ENCODE measurements at regions not wholly inside any gene's neighbourhood (a gene's known extent, or its start where the extent isn't known, plus 50 kb on each side); places are given as distances from the start of the nearest gene placed in this dataset.

DNA sequence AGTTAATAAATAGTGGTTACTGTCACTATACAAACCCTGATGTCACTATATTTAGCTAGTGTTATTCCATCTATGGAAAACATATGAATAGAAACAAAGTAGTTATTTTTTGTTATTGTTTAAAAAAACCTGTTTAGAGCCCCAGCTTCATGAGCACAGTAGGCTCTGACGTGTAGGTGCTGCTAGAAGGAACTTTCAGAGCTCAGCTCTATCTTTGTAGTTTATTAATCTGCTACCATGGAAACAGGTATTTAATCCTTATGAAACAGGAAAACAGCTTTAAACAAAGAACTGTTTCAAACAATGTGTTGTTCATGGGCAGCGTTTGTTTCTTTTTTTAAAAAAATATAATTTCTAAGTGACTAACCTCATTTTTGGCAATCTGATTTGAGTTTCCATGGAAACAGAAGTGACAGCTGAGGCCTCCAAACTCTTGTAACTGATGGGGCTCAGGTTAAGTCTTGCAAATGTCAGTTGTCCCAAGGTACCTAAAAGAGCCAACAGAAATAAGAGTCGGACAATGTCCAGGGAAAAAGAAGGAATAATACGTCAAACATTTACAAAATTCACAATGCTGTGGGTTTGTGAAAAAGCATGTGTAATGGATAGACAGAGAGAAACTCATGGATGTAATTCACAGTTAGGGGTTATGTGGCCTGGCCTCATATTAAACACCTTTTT, 162.0 kb upstream of the C21orf91 start:
- no peak for DNase-seq (ENCODE audit: low read depth, low spot score)

DNA sequence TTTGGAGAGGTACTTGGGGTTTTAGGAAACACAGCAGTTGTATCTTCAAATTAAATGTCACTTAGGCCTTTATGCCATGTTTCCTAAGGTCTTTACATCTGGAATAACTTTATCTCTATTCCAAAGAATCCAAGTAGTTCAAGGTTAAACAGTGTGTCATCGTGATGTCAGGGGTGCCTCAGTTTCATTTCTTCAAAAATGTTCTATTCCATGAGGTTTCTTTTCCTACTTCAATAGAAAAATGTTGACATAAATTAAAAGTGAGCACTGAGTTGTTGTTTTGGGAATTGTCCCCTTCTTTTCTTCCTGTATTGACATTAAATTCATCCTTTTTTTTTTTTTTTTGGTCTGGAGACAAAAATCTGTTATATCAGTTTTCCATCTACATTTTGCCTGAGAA, 160.6 kb upstream of the C21orf91 start:
- DNase-seq (ENCODE audit: low read depth, low spot score), result no peak

DNA sequence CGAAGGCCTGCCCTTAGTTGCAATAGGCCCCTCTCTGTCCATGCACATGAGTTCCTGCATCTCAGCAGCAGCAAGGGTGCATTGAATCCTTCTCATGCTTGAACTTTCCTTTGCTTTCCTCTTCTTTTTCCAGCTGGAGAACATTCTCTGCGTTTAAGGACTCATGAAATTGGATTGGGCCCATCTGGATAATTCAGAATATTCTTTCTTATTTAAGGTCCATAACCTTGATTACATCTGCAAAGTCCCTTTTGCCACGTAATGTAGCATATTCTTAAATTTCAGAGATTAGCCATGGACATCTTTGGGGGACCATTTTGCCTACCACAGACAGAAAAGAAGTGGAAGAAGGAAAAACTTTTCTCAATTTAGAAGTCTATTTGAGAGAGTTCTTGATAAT, 159.7 kb upstream of the C21orf91 start:
- DNase-seq (ENCODE audit: low read depth, low spot score), result no peak

DNA sequence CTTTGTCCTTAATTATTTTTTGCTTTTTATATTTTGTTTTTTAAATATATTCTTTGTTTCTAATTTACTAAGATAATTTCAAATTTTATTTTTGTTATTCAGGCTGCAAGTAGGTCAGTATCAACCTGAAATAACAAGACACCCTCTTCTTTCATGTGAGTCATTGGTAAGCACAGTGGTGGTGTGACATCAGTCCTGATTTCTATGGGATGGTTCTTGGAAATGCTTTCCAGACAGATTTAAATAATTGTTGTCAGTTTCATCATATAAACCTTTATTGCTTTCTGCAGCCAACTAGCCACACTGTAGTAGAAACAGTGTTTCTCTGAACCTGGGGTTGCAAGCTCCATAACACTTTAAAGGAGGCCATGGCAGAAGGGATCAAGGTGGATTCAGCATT, 157.5 kb upstream of the C21orf91 start:
- no peak for DNase-seq (ENCODE audit: low read depth, low spot score)

DNA sequence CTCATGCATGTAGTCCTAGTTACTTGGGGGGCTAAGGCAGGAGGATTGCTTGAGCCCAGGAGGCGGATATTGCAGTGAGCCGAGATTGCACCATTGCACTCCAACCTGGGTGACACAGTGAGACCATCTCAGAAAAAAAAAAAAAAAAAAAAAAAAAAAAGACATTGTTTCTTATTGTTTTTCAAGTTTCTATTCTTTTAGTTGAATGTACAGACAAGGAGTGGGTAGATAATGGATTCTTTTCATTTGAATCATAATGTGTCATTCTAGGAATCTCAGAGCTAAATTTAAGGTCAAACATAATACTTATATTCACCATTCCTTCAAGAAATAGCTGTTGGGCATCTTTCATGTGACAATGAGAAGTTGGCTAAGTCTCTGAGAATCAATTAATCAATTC, 157.0 kb upstream of the C21orf91 start:
- no peak for DNase-seq (ENCODE audit: low read depth, low spot score)

DNA sequence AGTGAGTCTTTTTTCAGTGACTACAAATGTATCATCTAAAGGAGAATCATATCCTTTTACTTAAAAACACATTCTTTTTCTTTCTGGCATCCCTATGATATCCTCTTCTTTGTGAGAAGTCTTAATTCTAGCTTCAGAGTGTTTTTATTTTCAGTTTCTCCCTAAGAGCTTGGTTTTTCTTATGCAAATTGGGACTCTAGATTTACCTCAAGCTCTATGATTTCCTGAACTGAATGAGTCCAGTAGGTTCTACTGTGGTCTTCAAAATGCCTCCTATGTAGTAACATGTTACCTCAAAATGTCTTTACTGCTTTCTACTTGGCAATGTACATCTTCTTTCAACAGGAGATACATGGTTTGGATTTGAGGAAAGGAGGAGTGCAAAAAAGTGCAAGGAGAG, 148.2 kb upstream of the C21orf91 start:
- no peak for DNase-seq (ENCODE audit: low read depth, low spot score)

DNA sequence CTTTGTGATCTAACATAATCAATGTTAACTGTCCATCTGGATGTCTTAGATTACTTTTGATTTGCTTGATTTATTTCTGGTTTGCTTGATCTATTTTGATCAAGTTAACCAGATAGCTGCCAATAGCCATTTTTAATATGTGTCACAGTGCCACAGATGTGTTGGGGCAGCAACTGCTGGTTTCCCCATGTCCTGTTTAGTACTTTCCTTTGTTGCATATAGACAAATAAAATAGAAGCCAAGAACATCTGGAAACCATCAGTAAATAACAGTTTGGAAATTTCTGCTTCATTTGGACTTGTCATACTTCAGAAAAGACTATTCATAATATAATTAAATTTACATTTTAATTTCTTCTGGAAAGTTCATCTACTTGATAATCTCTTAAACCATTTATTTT, 145.6 kb upstream of the C21orf91 start:
- DNase-seq (ENCODE audit: low read depth, low spot score), result no peak

DNA sequence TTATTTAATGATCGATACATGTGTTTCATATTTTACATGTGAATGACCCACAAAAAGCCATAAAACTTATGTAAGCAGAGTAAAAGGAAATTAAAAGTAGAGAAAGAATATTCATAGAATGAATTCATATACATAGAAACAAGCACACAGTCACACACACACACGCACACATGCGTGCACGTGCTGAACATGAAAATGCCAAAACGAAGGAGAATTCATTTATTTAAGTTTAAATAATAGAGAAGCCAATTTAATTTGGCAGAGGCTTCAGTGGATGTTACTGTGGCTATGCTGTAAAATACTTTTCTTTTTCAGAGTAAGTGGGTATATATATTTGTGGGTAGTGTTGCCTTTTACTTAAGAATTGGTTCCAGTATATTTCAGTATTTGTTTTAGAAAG, 145.0 kb upstream of the C21orf91 start:
- DNase-seq (ENCODE audit: low read depth, low spot score), result no peak

DNA sequence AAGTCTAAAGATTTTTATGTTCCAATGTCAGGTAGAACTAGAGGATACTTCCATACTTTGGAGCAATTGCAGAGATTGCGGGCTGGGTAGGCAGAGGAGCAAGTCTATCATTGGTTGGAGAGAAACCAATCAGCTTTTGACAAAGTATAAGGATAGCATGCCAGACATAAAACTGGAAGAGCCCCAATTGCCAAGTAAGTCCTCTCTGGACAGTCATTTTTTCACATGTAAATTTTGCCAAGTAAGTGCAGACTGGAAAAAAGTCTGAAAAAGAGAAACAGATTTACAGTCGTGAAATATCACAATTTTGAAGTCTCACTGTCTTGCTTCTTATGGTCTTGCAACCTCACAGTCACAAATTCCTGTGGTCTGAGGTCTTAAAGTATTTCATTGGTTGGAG, 131.4 kb upstream of the C21orf91 start:
- DNase-seq (ENCODE audit: low read depth, low spot score), result no peak

DNA sequence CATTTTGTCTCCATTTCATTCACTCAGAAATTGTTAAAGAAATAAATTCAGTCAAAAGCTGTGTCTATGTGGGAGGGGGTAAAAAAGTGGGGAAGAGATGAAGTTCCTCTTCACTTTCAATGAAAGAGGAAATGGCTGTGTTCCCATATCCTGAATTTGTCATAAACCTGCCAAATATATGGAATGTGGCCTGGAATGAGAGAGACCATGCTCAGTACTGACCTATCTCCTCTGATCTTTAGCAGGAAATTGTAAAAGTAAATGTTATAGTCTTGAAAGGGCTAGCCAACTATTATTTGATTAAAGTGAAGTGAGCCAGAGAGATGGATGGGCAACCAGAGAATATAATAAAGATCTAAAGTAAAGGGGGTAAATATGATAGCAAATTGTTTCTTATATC, 130.3 kb upstream of the C21orf91 start:
- no peak for DNase-seq (ENCODE audit: low read depth, low spot score)

DNA sequence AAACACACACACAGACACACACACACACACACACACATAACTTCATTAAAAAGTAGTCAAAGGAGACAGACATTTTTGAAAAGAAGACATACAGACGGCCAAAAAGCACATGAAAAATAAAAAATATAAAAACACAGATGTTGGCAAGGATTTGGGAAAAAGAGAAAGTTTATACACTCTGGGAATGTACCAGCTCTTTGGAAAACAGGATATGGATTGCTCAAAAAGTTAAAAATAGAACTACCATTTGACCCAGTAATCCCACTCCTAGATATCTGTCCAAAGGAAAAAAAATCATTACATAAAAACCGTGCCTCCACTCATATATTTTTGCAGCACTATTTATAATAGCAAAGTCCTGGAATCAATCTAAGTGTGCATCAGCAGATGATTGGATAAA, 128.4 kb upstream of the C21orf91 start:
- DNase-seq (ENCODE audit: low read depth, low spot score), result no peak

DNA sequence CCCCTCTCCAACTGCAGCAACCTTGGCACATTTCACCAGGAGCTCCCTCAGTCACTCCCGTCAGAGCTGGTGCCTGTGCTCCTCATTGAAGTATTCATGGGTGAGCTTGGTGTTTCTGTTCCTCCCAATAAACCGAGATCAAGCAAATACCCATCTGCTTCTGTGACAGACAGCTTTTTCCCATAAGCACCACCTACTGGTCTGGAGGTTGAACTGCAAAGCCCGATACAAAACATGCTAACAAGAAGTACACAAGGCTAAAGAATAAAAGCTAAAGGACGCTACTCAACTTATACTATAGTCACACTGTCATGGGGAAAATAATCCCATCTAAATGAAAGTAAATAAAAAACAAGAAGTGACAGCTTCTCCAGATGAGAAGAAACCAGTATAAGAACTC, 111.9 kb upstream of the C21orf91 start:
- DNase-seq (ENCODE audit: low read depth, low spot score), result no peak

DNA sequence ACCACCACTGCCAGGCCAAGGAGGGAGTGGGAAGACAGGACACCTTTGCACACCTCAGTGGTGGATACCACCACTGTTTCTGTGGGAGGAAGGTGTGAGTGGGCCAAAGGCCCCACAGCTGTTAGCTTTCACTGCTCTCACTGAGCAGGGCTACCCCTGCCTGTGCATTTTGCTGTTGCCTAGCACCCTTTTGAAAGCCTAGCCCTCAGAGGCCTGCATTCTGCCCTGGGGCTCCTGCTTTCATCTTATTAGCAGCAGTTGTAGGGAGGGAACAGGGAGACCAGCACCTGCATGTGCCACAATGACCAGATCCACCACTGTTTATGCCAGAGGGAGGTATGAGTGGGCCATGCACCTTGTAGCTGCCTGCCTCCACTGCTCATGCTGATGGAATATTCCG, 110.9 kb upstream of the C21orf91 start:
- no peak for DNase-seq (ENCODE audit: low read depth, low spot score)

DNA sequence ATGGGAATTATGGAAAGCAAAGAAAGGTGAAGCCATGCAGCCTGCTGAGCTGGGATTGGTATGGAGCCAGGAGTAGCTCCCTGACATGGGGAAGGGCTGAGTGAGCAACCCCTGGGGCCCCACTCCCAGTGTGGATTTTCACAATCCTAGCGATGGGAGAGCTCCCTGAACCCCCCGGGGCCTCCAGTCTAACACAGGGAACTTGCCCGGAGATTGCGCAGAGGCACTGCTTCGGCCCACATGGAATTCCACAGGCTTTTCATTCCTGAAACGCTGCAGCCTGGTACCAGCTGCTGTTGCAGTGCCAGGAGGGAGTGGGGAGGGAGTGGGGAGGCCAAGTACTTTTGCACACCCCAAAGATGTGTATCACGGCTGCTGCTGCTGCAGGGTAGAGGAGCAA, 110.4 kb upstream of the C21orf91 start:
- no peak for DNase-seq (ENCODE audit: low read depth, low spot score)

DNA sequence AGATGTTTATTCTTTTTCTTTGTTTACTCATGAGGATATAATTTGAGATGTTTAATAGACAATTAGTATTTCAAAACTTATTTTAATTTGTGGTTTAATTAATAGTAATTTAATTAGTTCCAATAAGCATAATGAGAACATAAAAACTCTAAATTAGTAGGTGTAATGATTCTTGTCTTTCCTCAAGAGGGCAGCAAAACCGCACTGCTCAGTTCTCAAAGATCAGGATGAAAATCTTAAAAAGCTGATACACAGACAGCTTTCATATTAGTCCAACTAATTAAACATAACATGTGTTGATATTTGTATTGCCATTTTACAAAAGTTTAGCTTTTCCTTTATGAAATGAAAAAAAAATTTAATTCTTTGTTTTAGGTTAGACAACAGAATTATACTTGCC, 106.7 kb upstream of the C21orf91 start:
- DNase-seq (ENCODE audit: low read depth, low spot score), result peak; percentile 39

DNA sequence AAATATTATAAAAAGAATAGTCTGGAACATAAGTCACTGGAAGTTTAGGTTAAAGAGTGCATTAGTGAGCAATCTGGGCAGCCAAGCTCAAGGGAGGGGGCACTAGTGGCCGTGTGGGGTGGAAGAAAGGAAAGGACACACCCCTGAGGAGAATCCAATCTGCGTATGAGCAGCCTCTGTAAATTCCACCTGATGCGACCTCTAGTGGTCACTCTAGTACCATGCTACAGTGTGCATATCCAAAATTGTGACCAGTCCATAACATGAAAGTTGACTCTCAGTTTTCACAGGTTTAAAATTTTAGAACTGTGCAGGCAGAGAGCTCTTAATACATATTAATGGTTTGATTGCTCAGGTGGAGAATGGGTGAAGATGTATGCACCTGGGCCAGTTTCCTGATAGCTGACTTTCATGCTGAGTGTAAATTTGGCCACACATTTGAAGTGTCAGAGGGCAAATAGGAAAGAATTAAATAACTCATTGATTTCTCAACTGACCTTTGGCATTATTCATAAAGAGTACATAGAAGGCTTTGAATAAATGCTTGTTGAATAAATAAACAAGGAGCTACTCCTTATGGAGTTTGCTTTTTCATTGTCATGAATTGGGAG, 105.9 kb upstream of the C21orf91 start:
- DNase-seq (ENCODE audit: low read depth, low spot score), result peak; percentile 70

DNA sequence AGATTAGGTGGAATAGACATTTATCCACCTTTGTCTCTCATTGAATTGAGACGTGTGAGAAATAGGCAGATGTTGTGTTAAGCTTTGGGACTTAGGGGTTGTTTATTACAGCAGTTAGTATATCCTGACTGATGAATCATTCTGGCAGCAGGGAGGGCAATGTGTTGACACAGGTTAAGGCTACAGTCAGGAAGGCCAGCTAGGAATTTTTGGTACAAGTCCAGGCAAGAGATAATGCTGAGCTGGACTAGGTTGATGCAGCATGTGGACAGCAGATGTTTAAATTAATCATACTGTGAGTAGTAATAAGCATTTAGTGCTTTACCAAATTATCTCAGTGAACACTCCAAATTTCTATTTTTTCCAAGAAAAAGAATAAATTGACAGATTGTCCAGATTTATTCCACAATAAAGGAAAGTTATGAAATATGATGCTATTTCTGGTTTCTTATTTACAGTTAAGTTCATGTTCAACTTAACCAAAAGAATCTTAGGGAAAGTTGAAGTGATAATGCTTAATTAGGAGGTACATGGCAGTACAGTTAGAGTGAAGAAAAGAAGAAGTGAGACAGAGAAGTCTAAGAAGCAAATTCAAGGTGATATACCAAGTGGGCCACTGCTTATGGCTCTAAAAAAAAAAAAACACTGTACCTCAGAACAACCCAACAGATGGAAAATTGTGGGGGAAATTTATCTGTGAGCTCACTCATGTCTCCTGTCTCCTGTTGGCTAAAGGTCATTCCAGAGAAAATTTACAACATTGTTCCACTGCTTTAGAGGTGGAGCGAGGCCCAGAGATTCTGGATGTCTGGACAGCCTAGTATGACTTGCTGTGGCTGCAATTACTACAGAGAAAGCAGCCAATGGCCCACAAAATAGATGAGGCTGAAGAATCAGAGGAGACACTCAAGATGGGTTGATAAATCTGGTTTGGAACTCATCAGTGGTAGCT, 102.7 kb upstream of the C21orf91 start:
- peak; percentile 32 for DNase-seq (ENCODE audit: low read depth, low spot score)

DNA sequence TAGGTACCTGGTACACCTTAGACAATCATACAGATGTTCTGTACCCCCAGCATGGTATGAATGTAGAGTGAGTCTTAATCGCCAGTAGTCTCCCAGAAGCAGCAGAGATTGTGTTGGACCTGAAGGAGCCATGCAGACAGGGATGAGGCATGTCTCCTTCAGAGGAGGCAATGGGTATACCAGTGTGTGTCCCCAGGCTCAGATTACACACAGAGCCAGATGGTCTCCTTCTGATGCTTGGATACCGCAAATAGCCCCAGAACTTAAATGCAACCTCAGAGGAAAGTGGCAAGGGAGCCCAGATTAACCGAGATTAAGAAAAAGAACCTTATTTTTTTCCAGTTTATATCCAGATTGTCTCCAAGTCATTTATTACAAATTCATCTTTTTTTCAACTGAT, 96.8 kb upstream of the C21orf91 start:
- DNase-seq (ENCODE audit: low read depth, low spot score), result no peak

DNA sequence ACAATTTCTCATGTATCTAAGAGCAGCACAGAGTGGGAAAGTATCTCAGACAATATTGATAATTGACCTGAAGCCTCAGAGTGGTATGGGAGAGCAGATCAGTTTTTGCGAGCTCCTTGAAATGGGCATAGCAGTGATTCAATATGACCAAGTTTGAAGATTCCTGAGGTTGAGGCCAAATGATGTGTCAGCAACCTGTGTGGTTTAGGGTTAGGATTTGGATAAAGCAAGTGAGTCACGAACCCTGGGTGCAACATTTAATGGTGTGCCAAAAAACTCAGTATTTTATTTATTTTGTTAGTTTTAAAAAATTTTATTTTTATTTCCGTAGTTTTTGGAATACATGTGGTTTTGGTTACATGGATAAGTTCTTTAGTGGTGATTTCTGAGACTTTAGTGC, 92.5 kb upstream of the C21orf91 start:
- peak; percentile 27 for DNase-seq (ENCODE audit: low read depth, low spot score)

DNA sequence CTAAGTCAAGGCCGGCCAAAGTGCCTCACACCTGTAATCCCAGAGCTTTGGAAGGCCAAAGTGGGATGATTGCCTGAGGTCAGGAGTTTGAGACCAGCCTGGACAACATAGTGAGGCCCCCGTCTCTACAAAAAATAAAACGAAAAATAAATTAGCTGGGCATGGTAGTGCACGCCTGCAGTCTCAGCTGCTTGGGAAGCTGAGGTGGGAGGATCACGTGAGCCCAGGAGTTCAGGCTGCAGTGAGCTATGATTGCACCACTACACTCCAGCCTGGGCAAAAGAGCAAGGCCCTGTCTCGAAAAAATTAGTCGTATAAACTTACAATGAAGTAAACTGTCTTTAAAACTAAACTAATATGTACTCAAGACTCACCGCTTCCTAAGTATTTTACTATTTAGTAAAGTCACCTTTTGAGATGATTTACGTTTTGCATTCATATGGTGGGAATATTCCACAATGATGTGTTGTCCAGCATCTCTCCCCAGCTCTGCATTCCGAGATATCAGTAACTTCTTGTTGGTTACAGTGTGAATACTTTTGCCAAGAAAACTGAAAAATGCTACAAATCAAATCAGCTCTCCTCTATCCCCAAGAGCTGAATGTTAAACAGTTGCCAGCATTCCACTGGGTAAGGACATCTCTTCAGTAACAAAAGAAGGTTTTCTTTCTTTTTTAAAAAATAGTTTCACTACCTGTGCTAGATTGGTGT, 84.9 kb upstream of the C21orf91 start:
- no peak for DNase-seq (ENCODE audit: low read depth, low spot score)

DNA sequence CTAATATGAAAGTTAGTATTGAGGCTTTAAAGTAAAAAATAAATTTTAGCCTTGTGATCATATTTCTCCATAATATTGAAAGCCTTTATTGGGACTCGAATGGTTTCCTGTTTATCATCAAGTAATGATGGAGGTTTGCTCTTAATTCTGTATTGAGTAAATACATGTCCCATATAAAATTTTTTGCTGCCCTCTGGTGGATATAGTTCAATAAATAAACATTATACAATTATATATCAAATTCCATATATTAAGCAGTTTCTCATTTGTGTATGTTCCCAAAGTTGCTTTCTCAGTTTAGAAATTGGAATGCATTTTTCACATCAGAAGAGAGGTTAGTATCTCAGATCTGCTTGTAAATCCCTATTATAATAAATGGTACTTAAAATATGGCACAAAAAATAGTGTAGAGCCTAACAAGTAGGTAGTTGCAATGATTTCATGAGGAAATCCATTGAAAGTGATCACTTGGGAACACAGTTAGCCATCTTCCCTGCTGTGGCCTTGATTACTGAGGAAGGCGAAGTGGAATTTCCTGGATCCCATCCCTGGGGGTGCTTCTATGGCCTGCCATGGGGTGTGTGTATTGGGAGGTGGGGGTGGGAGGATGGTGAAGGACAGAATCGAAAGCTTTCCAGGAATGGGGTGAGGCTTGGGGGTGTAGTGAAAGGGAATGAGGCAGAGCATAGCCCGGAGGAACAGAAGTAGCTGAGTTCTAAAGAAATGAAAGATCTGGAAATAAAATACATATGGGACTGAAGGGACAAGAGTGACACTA, 84.1 kb upstream of the C21orf91 start:
- DNase-seq (ENCODE audit: low read depth, low spot score), result peak; percentile 29

All from astrocyte of the hippocampus (primary cell).